Cardiac muscle cell (in vitro differentiated cells and primary cell): ENCODE measurements at regions not wholly inside any gene's neighbourhood (a gene's known extent, or its start where the extent isn't known, plus 50 kb on each side); places are given as distances from the start of the nearest gene placed in this dataset.
"Not testable (repeated sequence)": the region's sequence is repeated elsewhere in the genome, so short reads cannot be mapped to it uniquely, and the experiment has no call there.

ENCODE experiments used
- DNase-seq, 2 donors: peaks; one replicate each; pipeline versions ENCODE4 v3.0.0 to v3.0.0-alpha.2; 2010 to 2017; ENCODE audit warnings: low read depth in 1 of 2, low spot score in 1 of 2
- H3K27ac ChIP-seq: fragments of 200-600 bp; sonication (generic); 2 replicates; pipeline ENCODE4 v1.5.1; 2016
- H3K27me3 ChIP-seq: fragments of 200-600 bp; sonication (generic); 2 replicates; pipeline ENCODE4 v1.6.0; 2016; ENCODE audit warnings: control low read depth
- H3K36me3 ChIP-seq: fragments of 200-600 bp; sonication (generic); 2 replicates; pipeline ENCODE4 v1.5.1; 2016; ENCODE audit warnings: control low read depth
- H3K4me1 ChIP-seq: fragments of 200-600 bp; sonication (generic); 2 replicates; pipeline ENCODE4 v1.8.1; 2017; ENCODE audit warnings: low read depth, mild to moderate bottlenecking, mixed run types
- H3K4me3 ChIP-seq: fragments of 200-600 bp; sonication (generic); 2 replicates; pipeline ENCODE4 v1.5.1; 2016; ENCODE audit warnings: mild to moderate bottlenecking
- H3K9me3 ChIP-seq: fragments of 200-600 bp; sonication (generic); 2 replicates; pipeline ENCODE4 v1.5.1; 2017; ENCODE audit warnings: low read depth, mild to moderate bottlenecking, control low read depth
- TF ChIP-seq, protein P1 (sequence below): IDR thresholded peaks from 2 replicates; pipeline ENCODE4 v1.5.1; 2012; ENCODE audit warnings: low read depth, mild to moderate bottlenecking, low read length

DNA sequence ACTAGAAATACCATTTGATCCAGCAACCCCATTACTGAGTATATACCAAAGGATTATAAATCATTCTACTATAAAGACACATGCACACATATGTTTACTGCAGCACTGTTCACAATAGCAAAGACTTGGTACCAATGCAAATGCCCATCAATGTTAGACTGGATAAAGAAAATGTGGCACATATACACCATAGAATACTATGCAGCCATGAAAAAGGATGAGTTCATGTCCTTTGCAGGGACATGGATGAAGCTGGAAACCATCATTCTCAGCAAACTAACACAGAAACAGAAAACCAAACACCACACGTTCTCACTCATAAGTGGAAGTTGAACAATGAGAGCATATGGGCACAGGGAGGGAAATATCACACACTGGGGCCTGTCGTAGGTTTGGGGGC lies 106.0 kb downstream of the SPATA18 start:
- not testable (repeated sequence) for H3K4me1 ChIP-seq, H3K4me3 ChIP-seq, H3K27me3 ChIP-seq, H3K27ac ChIP-seq, H3K36me3 ChIP-seq, H3K9me3 ChIP-seq, DNase-seq

DNA sequence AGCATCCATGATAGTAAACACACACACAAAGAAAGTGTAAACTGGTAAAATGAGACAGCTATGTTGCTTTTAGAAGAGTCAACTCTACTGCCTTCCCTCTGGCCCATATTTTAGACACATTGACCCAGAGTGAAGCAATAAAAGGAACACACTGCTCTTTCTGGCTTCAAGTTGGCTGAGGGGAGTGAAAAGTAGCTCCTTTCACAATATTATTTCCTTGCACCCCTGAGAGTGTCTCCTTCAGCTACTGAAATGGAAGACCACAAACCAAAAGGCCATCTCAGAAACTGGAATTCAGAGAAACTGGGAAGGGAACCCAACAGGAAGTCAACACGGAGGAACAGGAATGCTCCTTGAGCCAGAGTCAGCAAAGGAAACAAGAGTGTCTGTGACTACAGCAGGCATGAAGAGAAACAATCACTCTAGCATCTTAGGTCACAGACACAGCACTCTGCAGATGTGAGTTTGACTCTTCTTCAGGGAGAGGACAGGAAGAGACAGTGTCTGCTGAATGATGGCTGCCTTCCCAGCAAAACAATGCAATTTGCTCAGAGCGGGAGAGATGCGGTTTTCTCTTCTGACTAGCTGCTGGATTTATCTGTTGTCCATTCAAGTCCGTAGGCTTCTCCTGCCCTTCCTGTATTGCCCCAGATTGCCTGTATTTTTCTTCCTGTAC lies 106.7 kb downstream of the SPATA18 start:
- Histone ChIP-seq H3K27me3 (no peaks in the 10 kb centered on the region), H3K9me3 (no peaks in the 10 kb centered on the region), H3K4me3 (no peak overlapping the region), H3K4me1 (no peaks in the 10 kb centered on the region), H3K27ac (no peak overlapping the region), H3K36me3 (no peaks in the 10 kb centered on the region)
- DNase-seq, result peak in 1 of 2 donors; percentile 36
- TF ChIP-seq, protein P1, sequence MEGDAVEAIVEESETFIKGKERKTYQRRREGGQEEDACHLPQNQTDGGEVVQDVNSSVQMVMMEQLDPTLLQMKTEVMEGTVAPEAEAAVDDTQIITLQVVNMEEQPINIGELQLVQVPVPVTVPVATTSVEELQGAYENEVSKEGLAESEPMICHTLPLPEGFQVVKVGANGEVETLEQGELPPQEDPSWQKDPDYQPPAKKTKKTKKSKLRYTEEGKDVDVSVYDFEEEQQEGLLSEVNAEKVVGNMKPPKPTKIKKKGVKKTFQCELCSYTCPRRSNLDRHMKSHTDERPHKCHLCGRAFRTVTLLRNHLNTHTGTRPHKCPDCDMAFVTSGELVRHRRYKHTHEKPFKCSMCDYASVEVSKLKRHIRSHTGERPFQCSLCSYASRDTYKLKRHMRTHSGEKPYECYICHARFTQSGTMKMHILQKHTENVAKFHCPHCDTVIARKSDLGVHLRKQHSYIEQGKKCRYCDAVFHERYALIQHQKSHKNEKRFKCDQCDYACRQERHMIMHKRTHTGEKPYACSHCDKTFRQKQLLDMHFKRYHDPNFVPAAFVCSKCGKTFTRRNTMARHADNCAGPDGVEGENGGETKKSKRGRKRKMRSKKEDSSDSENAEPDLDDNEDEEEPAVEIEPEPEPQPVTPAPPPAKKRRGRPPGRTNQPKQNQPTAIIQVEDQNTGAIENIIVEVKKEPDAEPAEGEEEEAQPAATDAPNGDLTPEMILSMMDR, result no peak

DNA sequence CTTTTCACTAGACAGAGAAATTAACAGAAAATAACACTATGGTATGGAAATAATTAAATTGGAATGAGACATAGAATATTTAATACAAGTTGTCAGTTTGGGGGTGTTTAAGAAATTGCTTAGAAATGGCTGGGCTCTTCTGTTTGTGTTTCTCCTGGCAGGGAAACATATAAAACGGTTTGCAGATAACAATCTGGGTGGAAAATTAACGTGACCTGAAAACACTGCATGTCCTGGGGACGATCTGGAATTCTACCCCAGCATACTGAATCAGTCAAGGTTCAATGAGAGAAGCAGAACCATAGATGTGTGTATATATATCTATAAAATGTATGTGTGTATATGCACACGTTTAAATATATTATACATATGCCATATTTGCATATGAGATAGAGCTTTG lies 109.8 kb downstream of the SPATA18 start:
- TF ChIP-seq, protein P1, result no peak
- Histone ChIP-seq H3K36me3 (no peaks in the 10 kb centered on the region), H3K27me3 (no peaks in the 10 kb centered on the region), H3K4me3 (no peak overlapping the region), H3K27ac (no peak overlapping the region), H3K4me1 (no peaks in the 10 kb centered on the region), H3K9me3 (no peaks in the 10 kb centered on the region)
- DNase-seq, result no peak

DNA sequence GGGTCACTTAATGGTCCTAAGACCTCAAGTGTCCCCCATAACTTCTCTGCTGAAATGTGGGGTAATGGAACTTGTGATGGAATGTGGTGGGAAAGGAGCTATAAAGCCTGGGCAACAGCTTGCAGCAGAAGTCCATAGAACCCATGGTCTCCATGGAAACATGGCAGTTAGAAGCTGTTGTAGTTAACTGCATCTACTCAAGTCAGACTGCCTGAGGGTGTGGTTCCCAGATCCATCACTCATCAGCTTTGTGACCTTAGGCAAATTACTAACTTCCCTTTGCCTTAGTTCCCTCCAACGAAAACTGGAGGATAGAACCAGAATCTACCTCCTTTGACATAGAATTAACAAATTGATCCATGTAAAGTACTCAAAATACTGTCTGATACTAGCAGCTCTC lies 113.0 kb downstream of the SPATA18 start:
- H3K36me3 ChIP-seq, result no peaks in the 10 kb centered on the region
- H3K27me3 ChIP-seq, result no peaks in the 10 kb centered on the region
- TF ChIP-seq, protein P1, result no peak
- DNase-seq, result no peak
- H3K4me3 ChIP-seq, result no peak overlapping the region
- H3K9me3 ChIP-seq, result no peaks in the 10 kb centered on the region
- no peaks in the 10 kb centered on the region for H3K4me1 ChIP-seq
- H3K27ac ChIP-seq, result no peak overlapping the region

DNA sequence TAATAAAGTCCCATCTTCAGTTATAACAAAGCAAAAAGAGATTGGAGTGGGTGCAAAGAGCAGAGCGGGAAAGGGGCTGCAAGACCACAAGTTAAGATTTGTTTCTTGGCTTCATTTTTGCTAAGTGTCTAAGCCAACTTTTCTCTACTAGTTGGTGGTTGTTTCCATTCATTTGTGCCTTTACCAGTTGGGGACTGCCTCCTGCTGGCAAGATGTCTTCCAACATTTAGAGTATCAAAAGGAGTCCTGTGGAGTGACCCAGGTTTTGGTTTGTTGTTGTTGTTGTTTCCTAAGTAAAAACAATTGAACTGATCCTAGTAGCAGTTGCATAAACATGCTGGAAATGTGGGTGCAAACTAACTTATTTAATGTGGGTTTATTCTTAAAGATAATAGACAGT lies 121.1 kb downstream of the SPATA18 start:
- Histone ChIP-seq H3K27ac (no peak overlapping the region), H3K4me3 (no peak overlapping the region), H3K36me3 (no peaks in the 10 kb centered on the region), H3K4me1 (no peaks in the 10 kb centered on the region), H3K9me3 (no peaks in the 10 kb centered on the region), H3K27me3 (no peaks in the 10 kb centered on the region)
- TF ChIP-seq, protein P1, result peak; percentile 31
- peak in 1 of 2 donors; percentile 25 for DNase-seq

DNA sequence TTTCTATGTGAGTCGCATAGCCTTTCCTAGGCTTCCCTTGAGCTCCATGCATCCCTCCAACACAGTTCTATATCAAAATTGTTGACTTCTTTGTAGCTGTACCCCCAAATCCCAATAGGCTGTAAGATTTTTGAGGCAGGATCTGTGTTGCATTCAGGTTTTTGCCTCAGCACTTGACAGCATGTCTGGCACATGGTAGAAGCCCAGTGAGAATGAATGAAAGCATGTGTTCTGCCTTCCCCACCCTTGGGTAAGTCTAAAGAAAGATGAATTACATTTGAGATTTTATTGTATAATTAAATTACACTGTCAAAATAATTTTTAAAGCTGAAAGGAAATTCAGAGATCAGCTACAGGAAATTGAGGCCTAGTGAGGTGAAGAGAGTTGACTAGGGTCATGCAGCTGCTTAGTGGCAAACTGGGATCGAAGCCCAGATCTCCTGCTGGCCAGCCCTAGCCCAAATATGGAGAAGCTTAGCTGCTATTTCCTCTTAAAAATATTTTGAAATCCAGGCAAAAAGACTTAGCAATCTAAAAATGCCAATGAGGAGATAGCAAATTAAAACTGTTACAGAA lies 122.5 kb downstream of the SPATA18 start:
- no peaks in the 10 kb centered on the region for H3K9me3 ChIP-seq
- H3K27ac ChIP-seq, result no peak overlapping the region
- no peak overlapping the region for H3K4me3 ChIP-seq
- DNase-seq, result peak in 1 of 2 donors; percentile 66
- no peaks in the 10 kb centered on the region for H3K36me3 ChIP-seq
- TF ChIP-seq, protein P1, result no peak
- H3K4me1 ChIP-seq, result no peaks in the 10 kb centered on the region
- no peaks in the 10 kb centered on the region for H3K27me3 ChIP-seq
